ENCODE measurements at regions not wholly inside any gene's neighbourhood (a gene's known extent, or its start where the extent isn't known, plus 50 kb on each side); places are given as distances from the start of the nearest gene placed in this dataset.
"Not testable (repeated sequence)": the region's sequence is repeated elsewhere in the genome, so short reads cannot be mapped to it uniquely, and the experiment has no call there.

DNA sequence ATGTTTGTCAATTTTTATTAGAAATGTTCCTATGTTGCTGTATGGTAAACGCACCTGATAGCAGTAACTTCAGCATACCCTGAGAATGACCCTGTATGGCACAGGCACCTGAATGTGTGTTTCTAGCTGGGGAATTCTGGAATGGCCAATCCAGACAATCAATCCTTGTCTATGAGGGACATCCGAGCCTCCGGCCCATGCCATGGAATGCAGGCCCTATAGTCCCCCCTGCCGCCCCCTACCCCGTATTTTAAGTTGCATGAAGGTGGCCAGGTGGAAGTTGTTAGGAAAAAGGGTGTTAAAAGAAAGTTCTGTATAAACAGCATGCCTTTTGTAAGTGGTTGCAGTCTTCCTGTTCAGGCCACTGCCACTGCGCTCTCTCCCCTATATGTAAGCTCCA, 595.9 kb downstream of the DSC3 start:
- no peak for TF ChIP-seq ZFX (IDR thresholded peaks at IDR 0.05)
- TF ChIP-seq, protein P1, sequence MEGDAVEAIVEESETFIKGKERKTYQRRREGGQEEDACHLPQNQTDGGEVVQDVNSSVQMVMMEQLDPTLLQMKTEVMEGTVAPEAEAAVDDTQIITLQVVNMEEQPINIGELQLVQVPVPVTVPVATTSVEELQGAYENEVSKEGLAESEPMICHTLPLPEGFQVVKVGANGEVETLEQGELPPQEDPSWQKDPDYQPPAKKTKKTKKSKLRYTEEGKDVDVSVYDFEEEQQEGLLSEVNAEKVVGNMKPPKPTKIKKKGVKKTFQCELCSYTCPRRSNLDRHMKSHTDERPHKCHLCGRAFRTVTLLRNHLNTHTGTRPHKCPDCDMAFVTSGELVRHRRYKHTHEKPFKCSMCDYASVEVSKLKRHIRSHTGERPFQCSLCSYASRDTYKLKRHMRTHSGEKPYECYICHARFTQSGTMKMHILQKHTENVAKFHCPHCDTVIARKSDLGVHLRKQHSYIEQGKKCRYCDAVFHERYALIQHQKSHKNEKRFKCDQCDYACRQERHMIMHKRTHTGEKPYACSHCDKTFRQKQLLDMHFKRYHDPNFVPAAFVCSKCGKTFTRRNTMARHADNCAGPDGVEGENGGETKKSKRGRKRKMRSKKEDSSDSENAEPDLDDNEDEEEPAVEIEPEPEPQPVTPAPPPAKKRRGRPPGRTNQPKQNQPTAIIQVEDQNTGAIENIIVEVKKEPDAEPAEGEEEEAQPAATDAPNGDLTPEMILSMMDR (conservative IDR thresholded peaks at IDR 0.05) = no peak

GRCh38 chr18:30444544-30444943, 598.0 kb downstream of the DSC3 start:
- H3K27ac ChIP-seq = no peak overlapping the region
- TF ChIP-seq, protein P1 (conservative IDR thresholded peaks at IDR 0.05) = no peak
- no peak for TF ChIP-seq ZFX (IDR thresholded peaks at IDR 0.05)

More for the DNA sequence above, 595.9 kb downstream of the DSC3 start:
- H3K27ac ChIP-seq = no peak overlapping the region

DNA sequence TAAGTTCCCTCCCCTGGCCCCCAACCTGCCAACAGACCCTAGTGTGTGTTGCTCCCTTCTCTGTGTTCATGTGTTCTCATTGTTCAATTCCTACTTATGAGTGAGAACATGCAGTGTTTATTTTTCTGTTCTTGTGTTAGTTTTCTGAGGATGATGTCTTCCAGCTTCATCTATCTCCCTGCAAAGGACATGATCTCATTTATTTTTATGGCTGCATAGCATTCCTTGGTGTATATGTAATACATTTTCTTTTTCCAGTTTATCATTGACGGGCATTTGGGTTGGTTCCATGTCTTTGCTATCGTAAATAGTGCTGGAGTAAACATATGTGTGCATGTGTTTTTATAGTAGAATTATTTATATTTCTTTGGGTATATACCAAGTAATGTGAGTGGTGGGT, 602.2 kb downstream of the DSC3 start:
- H3K27ac ChIP-seq = no peak overlapping the region
- TF ChIP-seq, protein P1 (conservative IDR thresholded peaks at IDR 0.05) = no peak
- no peak for TF ChIP-seq ZFX (IDR thresholded peaks at IDR 0.05)

GRCh38 chr18:30439174-30439573, 603.4 kb downstream of the DSC3 start:
- no peak for TF ChIP-seq ZFX (IDR thresholded peaks at IDR 0.05)
- TF ChIP-seq, protein P1 (conservative IDR thresholded peaks at IDR 0.05) = no peak
- H3K27ac ChIP-seq = no peak overlapping the region

GRCh38 chr18:30432349-30432748, 610.2 kb downstream of the DSC3 start:
- TF ChIP-seq, protein P1 (conservative IDR thresholded peaks at IDR 0.05) = no peak
- TF ChIP-seq ZFX (IDR thresholded peaks at IDR 0.05) = no peak
- no peak overlapping the region for H3K27ac ChIP-seq

- H3K27ac ChIP-seq = not testable (repeated sequence)
Measured at GRCh38 chr18:30419399-30419798, 623.1 kb downstream of the DSC3 start.

- H3K27ac ChIP-seq = no peak overlapping the region
- TF ChIP-seq ZFX (IDR thresholded peaks at IDR 0.05) = no peak
- TF ChIP-seq, protein P1 (conservative IDR thresholded peaks at IDR 0.05) = no peak
Measured at GRCh38 chr18:30415903-30416302, 626.6 kb downstream of the DSC3 start.

GRCh38 chr18:30409120-30409519, 633.4 kb downstream of the DSC3 start:
- H3K27ac ChIP-seq = no peak overlapping the region
- TF ChIP-seq, protein P1 (conservative IDR thresholded peaks at IDR 0.05) = no peak
- no peak for TF ChIP-seq ZFX (IDR thresholded peaks at IDR 0.05)
